A549 (cell line): ENCODE measurements at regions not wholly inside any gene's neighbourhood (a gene's known extent, or its start where the extent isn't known, plus 50 kb on each side); places are given as distances from the start of the nearest gene placed in this dataset.

Experiments used
- CBX2 ChIP-seq: fragments of 200-600 bp; sonication (generic); IDR thresholded peaks from 2 replicates; pipeline ENCODE4 v1.6.1; 2016; ENCODE audit warnings: low read depth, mild to moderate bottlenecking, borderline replicate concordance
- CTCF ChIP-seq: fragments of >200 bp; sonication (Bioruptor Twin); formaldehyde crosslinking; IDR thresholded peaks from 3 replicates; pipeline ENCODE4 v1.5.1; 2016
- POLR2A ChIP-seq: IDR thresholded peaks from 2 replicates; pipeline ENCODE4 v1.6.1; 2012; ENCODE audit warnings: mild to moderate bottlenecking, low read length

GRCh38 chr20:39310363-39310995 lies 348.3 kb downstream of the DHX35 start:
- TF ChIP-seq CBX2 (no peak), CTCF (no peak), POLR2A (no peak)
